KMS-11 (cell line): ENCODE measurements at regions not wholly inside any gene's neighbourhood (a gene's known extent, or its start where the extent isn't known, plus 50 kb on each side); places are given as distances from the start of the nearest gene placed in this dataset.
"Not testable (repeated sequence)": the region's sequence is repeated elsewhere in the genome, so short reads cannot be mapped to it uniquely, and the experiment has no call there.

Source experiments
- H2AFZ ChIP-seq: fragments of 200-600 bp; sonication (generic); 2 replicates; pipeline ENCODE4 v1.6.1; 2016; ENCODE audit warnings: antibody characterized with exemption, mixed run types, low read depth
- H3K27ac ChIP-seq: fragments of 200-600 bp; sonication (generic); 2 replicates; pipeline ENCODE4 v1.6.1; 2016; ENCODE audit warnings: mild to moderate bottlenecking, mixed run types
- H3K27me3 ChIP-seq: fragments of 200-600 bp; sonication (generic); 2 replicates; pipeline ENCODE4 v1.6.1; 2017; ENCODE audit warnings: mild to moderate bottlenecking, low read depth, mixed run types, moderate library complexity; ENCODE audit not compliant: insufficient read depth
- H3K36me3 ChIP-seq: fragments of 200-600 bp; sonication (generic); 2 replicates; pipeline ENCODE4 v1.6.1; 2017; ENCODE audit warnings: mild to moderate bottlenecking, mixed run types; ENCODE audit not compliant: insufficient read depth
- H3K4me1 ChIP-seq: fragments of 200-600 bp; sonication (generic); 2 replicates; pipeline ENCODE4 v1.6.1; 2016; ENCODE audit warnings: mild to moderate bottlenecking, low read depth, mixed run types; ENCODE audit not compliant: poor library complexity, severe bottlenecking
- H3K4me2 ChIP-seq: fragments of 200-600 bp; sonication (generic); 2 replicates; pipeline ENCODE4 v1.7.0; 2016; ENCODE audit warnings: mild to moderate bottlenecking, mixed run types
- H3K4me3 ChIP-seq: fragments of 200-600 bp; sonication (generic); IDR thresholded peaks from 2 replicates; pipeline ENCODE4 v1.6.1; 2017; ENCODE audit warnings: low read depth, low read length, mixed read lengths; ENCODE audit not compliant: insufficient read depth
- H3K79me2 ChIP-seq: fragments of 200-600 bp; sonication (generic); 2 replicates; pipeline ENCODE4 v1.6.1; 2016; ENCODE audit warnings: low read depth, mixed run types; ENCODE audit not compliant: insufficient read depth
- H3K9ac ChIP-seq: fragments of 200-600 bp; sonication (generic); 2 replicates; pipeline ENCODE4 v1.6.1; 2016; ENCODE audit warnings: mild to moderate bottlenecking, mixed run types
- H4K20me1 ChIP-seq: fragments of 200-600 bp; sonication (generic); 2 replicates; pipeline ENCODE4 v1.6.1; 2016; ENCODE audit warnings: mild to moderate bottlenecking, mixed run types; ENCODE audit not compliant: insufficient read depth
- TF ChIP-seq, protein P1 (sequence below): fragments of 200-600 bp; sonication (generic); conservative IDR thresholded peaks from 2 replicates; pipeline ENCODE4 v1.6.1; 2017; ENCODE audit warnings: low read depth, mild to moderate bottlenecking, antibody characterized with exemption, low read length, moderate library complexity, mixed read lengths

DNA sequence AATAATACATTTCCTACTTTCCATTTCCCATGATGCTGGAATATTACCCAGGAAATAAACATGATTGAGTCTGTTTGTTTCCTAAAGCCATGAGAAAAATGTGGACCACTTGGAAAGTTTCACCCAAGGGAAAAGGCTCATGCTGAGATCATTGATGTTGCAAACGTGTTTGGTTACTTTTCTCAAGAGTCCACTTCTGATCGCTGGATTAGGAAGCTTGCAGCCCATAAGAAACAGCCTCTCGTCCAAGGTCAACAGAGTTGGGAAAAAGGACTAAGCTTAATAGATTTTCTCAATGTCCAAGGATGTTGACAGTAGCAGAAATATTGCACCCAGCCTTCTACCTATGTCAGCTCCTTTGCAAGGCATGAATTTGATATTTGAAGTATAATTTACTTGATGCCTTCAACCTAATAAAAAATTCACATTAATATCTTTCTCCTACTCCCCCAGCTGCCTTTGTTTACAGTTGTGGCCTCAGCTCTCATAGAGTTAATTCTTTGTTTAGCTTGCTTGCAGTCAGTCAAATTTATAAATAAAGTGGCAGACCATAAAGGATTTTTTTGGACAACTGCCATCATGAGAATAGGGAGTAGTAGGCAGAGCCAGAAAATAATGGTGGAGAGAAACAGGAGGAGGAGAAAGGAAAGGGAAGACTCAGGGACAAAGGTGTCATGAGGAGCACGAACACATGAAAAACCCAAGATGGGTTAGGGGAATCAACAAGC, 65.6 kb upstream of the BLTP1 start:
- Histone ChIP-seq H3K9ac (no peak overlapping the region), H3K27me3 (no peaks in the 10 kb centered on the region), H3K27ac (no peak overlapping the region), H2AFZ (no peak overlapping the region), H3K36me3 (no peaks in the 10 kb centered on the region), H3K4me2 (no peak overlapping the region), H3K4me3 (no peak overlapping the region), H3K79me2 (no peaks in the 10 kb centered on the region), H3K4me1 (no peaks in the 10 kb centered on the region), H4K20me1 (no peaks in the 10 kb centered on the region)
- TF ChIP-seq, protein P1, sequence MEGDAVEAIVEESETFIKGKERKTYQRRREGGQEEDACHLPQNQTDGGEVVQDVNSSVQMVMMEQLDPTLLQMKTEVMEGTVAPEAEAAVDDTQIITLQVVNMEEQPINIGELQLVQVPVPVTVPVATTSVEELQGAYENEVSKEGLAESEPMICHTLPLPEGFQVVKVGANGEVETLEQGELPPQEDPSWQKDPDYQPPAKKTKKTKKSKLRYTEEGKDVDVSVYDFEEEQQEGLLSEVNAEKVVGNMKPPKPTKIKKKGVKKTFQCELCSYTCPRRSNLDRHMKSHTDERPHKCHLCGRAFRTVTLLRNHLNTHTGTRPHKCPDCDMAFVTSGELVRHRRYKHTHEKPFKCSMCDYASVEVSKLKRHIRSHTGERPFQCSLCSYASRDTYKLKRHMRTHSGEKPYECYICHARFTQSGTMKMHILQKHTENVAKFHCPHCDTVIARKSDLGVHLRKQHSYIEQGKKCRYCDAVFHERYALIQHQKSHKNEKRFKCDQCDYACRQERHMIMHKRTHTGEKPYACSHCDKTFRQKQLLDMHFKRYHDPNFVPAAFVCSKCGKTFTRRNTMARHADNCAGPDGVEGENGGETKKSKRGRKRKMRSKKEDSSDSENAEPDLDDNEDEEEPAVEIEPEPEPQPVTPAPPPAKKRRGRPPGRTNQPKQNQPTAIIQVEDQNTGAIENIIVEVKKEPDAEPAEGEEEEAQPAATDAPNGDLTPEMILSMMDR: no peak

DNA sequence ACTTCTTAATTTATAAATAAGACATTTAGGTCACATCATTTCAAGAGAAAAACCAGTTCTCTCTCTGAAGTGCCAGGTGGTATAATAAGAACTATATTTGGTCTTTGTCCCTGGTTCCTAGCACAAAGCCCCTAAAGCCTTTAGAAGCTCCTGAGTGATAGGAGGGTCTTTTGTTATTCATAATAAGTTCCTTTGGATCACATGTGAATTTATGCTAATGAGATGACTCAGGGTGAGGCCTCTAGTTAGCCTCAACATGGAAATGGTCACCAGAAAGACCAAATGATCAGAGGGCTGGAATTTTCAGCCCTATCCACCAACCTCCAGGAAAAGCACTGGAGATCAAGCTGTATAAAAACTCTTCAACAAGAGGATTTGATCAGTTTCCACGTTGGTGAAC, 68.1 kb upstream of the BLTP1 start:
- Histone ChIP-seq H3K27me3 (no peaks in the 10 kb centered on the region), H3K27ac (no peak overlapping the region), H3K4me1 (no peaks in the 10 kb centered on the region), H3K9ac (no peak overlapping the region), H3K4me2 (no peak overlapping the region), H2AFZ (no peak overlapping the region), H4K20me1 (no peaks in the 10 kb centered on the region), H3K4me3 (no peak overlapping the region), H3K79me2 (no peaks in the 10 kb centered on the region), H3K36me3 (no peaks in the 10 kb centered on the region)
- TF ChIP-seq, protein P1: no peak

DNA sequence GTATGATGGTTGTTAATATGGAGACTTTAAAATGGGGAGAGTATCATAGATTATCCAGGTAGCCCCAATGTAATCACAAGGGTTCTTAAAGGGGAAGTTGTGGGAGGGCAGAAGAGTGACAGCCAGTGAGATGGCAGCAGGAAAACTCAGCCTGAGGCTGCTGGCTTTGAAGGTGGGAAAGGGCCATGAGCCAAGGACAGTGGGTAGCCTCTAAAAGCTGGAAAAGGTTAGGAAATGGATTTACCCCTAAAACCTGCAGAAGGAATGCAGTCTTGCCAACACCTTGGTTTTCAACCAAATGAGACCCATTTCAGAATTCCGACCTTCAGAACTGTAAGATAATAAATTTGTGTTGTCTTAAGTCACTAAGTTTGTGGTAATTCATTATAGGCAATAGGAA, 68.8 kb upstream of the BLTP1 start:
- H4K20me1 ChIP-seq: no peaks in the 10 kb centered on the region
- no peaks in the 10 kb centered on the region for H3K36me3 ChIP-seq
- TF ChIP-seq, protein P1: no peak
- H3K4me2 ChIP-seq: no peak overlapping the region
- no peak overlapping the region for H3K4me3 ChIP-seq
- H2AFZ ChIP-seq: no peak overlapping the region
- H3K9ac ChIP-seq: no peak overlapping the region
- H3K4me1 ChIP-seq: no peaks in the 10 kb centered on the region
- H3K79me2 ChIP-seq: no peaks in the 10 kb centered on the region
- no peaks in the 10 kb centered on the region for H3K27me3 ChIP-seq
- no peak overlapping the region for H3K27ac ChIP-seq

DNA sequence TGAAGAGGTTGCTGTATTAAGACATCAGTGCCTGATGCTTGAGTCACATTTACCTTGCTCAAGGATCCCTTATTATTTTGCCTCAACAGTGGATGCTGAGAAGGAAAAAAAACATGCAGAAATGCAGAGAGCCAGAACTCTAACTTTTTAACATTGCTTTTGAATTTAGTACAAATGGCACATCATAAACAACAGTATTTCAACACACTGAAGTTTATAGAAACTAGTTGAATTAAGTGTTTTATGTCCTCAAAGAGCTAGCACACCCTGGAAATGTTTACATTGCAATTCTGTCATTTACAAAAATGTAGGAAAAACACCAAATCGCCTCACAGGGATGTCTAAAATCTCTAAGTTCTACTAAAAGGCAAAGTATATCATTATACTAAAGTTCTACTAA, 69.5 kb upstream of the BLTP1 start:
- Histone ChIP-seq H3K27ac (no peak overlapping the region), H3K4me3 (no peak overlapping the region), H3K9ac (no peak overlapping the region), H3K36me3 (no peaks in the 10 kb centered on the region), H3K79me2 (no peaks in the 10 kb centered on the region), H3K27me3 (no peaks in the 10 kb centered on the region), H3K4me2 (no peak overlapping the region), H3K4me1 (no peaks in the 10 kb centered on the region), H2AFZ (no peak overlapping the region), H4K20me1 (no peaks in the 10 kb centered on the region)
- TF ChIP-seq, protein P1: no peak

DNA sequence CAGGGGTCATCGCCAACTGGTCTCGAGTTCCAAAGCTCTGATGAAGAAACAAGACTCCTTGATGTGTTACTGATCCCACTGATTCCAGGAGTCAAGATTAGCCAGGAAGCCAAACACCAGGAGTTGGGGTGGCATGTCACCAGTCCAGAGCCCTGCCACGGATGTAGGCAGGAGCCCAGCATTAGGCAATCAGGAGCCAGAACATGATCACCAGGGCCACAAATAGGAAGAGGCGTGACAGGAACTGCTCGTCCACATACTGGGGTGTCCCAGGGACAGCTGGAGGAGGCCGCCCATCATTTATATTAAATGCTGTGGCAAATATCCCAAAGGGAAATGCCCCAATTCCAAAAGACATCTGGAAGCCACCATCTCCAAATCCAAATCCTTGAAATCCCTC, 74.5 kb upstream of the BLTP1 start:
- not testable (repeated sequence) for H3K9ac ChIP-seq, H3K36me3 ChIP-seq, H3K27ac ChIP-seq, H3K79me2 ChIP-seq, H4K20me1 ChIP-seq, H3K4me2 ChIP-seq, H2AFZ ChIP-seq, H3K4me1 ChIP-seq, H3K27me3 ChIP-seq, H3K4me3 ChIP-seq

DNA sequence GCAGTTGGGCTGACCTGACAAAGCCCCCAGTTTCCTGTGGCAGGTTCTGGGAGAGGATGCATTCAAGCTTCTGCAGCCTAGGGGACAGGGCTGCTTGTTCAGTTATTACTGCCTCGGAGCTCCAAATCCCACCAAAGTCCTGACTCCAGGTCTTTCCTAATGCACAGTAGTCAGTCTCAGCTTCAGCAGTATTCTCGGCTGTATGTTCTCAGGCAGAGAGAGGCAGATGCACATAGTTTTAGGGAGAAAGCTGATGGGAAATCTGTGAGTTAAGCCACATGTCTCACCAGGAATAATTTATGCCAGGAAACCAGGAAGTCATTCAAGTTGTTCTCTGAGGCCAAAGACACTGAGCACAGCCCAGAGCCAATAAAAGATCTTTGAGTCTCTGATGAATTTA, 75.3 kb upstream of the BLTP1 start:
- not testable (repeated sequence) for H3K79me2 ChIP-seq, H4K20me1 ChIP-seq, H3K36me3 ChIP-seq, H3K27ac ChIP-seq, H3K9ac ChIP-seq, H3K4me3 ChIP-seq, H2AFZ ChIP-seq, H3K4me1 ChIP-seq, H3K4me2 ChIP-seq, H3K27me3 ChIP-seq
